Lower lobe of right lung (tissue), 2 donors: ENCODE measurements at regions not wholly inside any gene's neighbourhood (a gene's known extent, or its start where the extent isn't known, plus 50 kb on each side); places are given as distances from the start of the nearest gene placed in this dataset.

Source experiments
- ATAC-seq, 2 donors: fragments of 200-7000 bp; cut with Tn5 transposase; one replicate each; pipeline ENCODE4 v1.9.1; 2020 to 2022; ENCODE audit warnings: mild to moderate bottlenecking in 2 of 2, moderate library complexity in 2 of 2
- DNase-seq: peaks from one replicate; pipeline ENCODE4 v3.0.0-alpha.2; 2020
- H3K27ac ChIP-seq: fragments of 200-600 bp; one replicate; pipeline ENCODE4 v1.8.0; 2022
- H3K27me3 ChIP-seq: fragments of 200-600 bp; one replicate; pipeline ENCODE4 v1.8.0; 2022; ENCODE audit warnings: low read depth
- H3K36me3 ChIP-seq: fragments of 200-600 bp; one replicate; pipeline ENCODE4 v1.8.0; 2022; ENCODE audit warnings: mild to moderate bottlenecking
- H3K4me1 ChIP-seq: fragments of 200-600 bp; one replicate; pipeline ENCODE4 v1.8.0; 2022
- H3K4me3 ChIP-seq: fragments of 200-600 bp; one replicate; pipeline ENCODE4 v1.8.0; 2022; ENCODE audit warnings: mild to moderate bottlenecking
- H3K9me3 ChIP-seq: fragments of 200-600 bp; one replicate; pipeline ENCODE4 v1.8.0; 2022
- CTCF ChIP-seq: fragments of 200-600 bp; IDR thresholded peaks from one replicate; pipeline ENCODE4 v1.8.0; 2022; ENCODE audit warnings: antibody characterized with exemption, mild to moderate bottlenecking
- intact Hi-C: fragments of 100-400 bp; cut with DNase I; formaldehyde crosslinking; loops from one replicate; pipeline ENCODE4 v1.11.0; 2022
- donor health status: DM: no; HTN: yes; CAD: no; lungs with severe emphysema.

DNA sequence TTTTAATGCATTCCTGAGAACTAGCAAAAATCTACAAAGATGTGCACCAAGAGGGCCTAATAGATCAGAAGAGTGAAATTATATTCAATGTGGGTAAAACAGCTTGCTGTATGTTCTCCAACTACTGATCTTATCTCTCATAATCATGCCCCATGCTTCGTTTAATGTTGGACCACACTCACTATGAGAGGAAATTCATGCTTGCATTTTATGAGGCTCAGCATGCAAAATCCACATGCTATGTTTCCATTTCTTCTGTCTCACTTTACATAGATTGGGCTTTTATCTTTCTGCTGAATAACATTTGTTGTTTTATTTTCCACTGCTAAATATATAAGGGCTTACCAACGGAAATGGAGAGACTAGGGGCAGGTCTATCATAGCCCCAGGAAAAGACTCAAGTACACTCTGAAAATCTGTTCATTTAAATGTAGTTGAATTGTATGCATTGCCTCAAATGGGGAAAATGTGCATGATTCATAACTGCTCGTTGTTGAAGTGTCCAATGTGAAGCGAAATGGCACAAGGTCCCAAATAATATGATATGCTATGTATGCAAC lies 474.2 kb downstream of the EFNA5 start:
- H3K36me3 ChIP-seq: no peaks in the 10 kb centered on the region
- H3K27ac ChIP-seq: no peak overlapping the region
- no peaks in the 10 kb centered on the region for H3K4me1 ChIP-seq
- intact Hi-C loops: no loop called here
- no peak for ATAC-seq
- H3K9me3 ChIP-seq: no peaks in the 10 kb centered on the region
- no peak overlapping the region for H3K4me3 ChIP-seq
- no peaks in the 10 kb centered on the region for H3K27me3 ChIP-seq
- DNase-seq: no peak
- no peak for TF ChIP-seq CTCF

DNA sequence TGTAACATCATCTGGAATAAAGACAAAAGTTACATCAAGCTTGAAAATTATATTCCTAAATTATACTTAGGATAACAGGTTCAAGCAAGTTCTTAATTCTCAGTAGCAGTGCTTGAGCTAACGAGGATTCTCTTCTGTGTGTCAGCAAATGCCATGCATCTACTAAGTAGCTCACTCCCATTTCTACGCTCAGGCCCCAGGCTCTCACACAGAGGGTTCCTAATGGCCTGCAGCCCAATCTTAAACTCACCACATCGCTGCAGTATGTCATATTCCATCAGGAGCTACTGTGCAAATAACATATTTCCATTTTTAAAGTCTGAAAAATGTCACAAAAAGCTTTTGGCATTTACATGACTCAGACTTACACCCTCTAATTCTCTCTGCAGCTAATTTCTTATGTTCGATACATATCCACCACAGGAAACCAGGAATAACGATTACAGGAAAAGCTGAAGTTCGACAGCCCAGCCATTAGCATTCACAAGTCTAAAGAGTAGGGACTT lies 474.8 kb downstream of the EFNA5 start:
- no peak for TF ChIP-seq CTCF

GRCh38 chr5:107184871-107185270 lies 485.9 kb downstream of the EFNA5 start:
- H3K4me3 ChIP-seq: no peak overlapping the region
- TF ChIP-seq CTCF: no peak
- intact Hi-C loops: no loop called here
- DNase-seq (no peak), ATAC-seq (no peak)
- no peaks in the 10 kb centered on the region for H3K4me1 ChIP-seq
- H3K27me3 ChIP-seq: no peaks in the 10 kb centered on the region
- no peak overlapping the region for H3K27ac ChIP-seq
- no peaks in the 10 kb centered on the region for H3K36me3 ChIP-seq
- no peaks in the 10 kb centered on the region for H3K9me3 ChIP-seq

More for the DNA sequence above, 474.8 kb downstream of the EFNA5 start:
- H3K4me3 ChIP-seq: no peak overlapping the region
- no peak for ATAC-seq
- intact Hi-C loops: no loop called here
- H3K27ac ChIP-seq: no peak overlapping the region
- H3K27me3 ChIP-seq: no peaks in the 10 kb centered on the region
- no peak for DNase-seq
- no peaks in the 10 kb centered on the region for H3K36me3 ChIP-seq
- H3K4me1 ChIP-seq: no peaks in the 10 kb centered on the region
- no peaks in the 10 kb centered on the region for H3K9me3 ChIP-seq

- Histone ChIP-seq H3K4me3 (no peak overlapping the region), H3K9me3 (no peaks in the 10 kb centered on the region), H3K4me1 (no peaks in the 10 kb centered on the region), H3K36me3 (no peaks in the 10 kb centered on the region), H3K27ac (no peak overlapping the region), H3K27me3 (no peaks in the 10 kb centered on the region)
- TF ChIP-seq CTCF: no peak
- ATAC-seq: no peak
- DNase-seq: no peak
- intact Hi-C loops: no loop called here
These were observed 486.7 kb downstream of the EFNA5 start for GRCh38 chr5:107184066-107184465.

GRCh38 chr5:107170620-107171019 lies 500.1 kb downstream of the EFNA5 start:
- Histone ChIP-seq H3K27me3 (no peaks in the 10 kb centered on the region), H3K9me3 (peaks cover 15% of the 10 kb centered on the region), H3K4me1 (no peaks in the 10 kb centered on the region), H3K36me3 (no peaks in the 10 kb centered on the region), H3K4me3 (no peak overlapping the region), H3K27ac (no peak overlapping the region)
- TF ChIP-seq CTCF: no peak
- intact Hi-C loops: no loop called here
- no peak for ATAC-seq
- no peak for DNase-seq
